H54 (cell line): ENCODE measurements at regions not wholly inside any gene's neighbourhood (a gene's known extent, or its start where the extent isn't known, plus 50 kb on each side); places are given as distances from the start of the nearest gene placed in this dataset.

ENCODE experiments used
- DNase-seq: peaks from one replicate; pipeline ENCODE4 v3.0.0; 2011; ENCODE audit warnings: low spot score, mixed read lengths; ENCODE audit not compliant: insufficient read length
- FAIRE-seq: peaks from 3 replicates; lab custom pipeline; 2011; peaks lifted over from hg19 to GRCh38; lab: Jason Lieb, UNC
- POLR2A ChIP-seq: IDR thresholded peaks from 2 replicates; pipeline ENCODE4 v1.6.1; 2011; ENCODE audit warnings: low read depth, mild to moderate bottlenecking, low read length

- FAIRE-seq, result no peak
- no peak for TF ChIP-seq POLR2A
- no peak for DNase-seq
Observed at GRCh38 chr1:36730599-36730998, 247.9 kb upstream of the CSF3R start.

GRCh38 chr1:36729716-36730510 is 247.2 kb upstream of the CSF3R start:
- FAIRE-seq (no peak), DNase-seq (no peak)
- TF ChIP-seq POLR2A, result no peak

GRCh38 chr1:36729289-36729688 is 246.6 kb upstream of the CSF3R start:
- TF ChIP-seq POLR2A, result no peak
- FAIRE-seq, result no peak
- no peak for DNase-seq

DNA sequence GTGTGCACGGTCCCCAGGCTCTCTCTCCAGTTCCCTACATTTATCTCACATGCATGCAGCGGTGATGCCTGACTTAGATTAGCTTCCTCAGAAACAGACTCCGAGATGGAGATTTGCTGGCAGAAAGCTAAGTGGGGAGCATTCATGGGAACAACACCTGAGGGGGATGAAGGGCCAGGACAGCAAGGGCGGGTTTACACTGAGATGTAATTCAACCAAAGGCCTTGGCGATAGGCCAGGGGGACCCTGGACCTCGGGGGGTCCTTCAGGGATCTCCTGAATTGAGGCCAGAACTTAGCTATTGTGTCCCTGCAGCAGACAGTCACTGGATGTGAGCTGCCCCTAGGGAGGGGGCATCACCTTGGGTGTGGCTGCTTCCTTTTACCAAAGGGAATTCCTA is 246.1 kb upstream of the CSF3R start:
- no peak for TF ChIP-seq POLR2A
- FAIRE-seq, result no peak
- DNase-seq, result no peak

DNA sequence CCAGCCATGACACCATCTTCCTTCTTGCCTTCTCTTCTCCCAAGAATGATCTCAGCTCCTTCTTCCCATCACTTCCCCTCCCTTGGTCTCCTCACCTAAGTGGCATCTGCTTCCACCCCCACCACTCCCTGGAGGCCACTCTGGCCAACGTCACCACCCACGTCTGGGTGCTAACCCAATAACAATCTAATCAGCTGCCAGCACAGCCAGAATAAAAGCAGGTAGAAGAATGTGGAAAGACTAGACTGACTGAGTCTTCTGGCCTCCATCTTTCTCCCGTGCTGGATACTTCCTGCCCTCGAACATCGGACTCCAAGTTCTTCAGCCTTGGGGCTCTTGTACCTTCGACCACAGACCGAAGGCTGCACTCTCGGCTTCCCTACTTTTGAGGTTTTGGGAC is 245.3 kb upstream of the CSF3R start:
- DNase-seq (no peak), FAIRE-seq (no peak)
- no peak for TF ChIP-seq POLR2A

DNA sequence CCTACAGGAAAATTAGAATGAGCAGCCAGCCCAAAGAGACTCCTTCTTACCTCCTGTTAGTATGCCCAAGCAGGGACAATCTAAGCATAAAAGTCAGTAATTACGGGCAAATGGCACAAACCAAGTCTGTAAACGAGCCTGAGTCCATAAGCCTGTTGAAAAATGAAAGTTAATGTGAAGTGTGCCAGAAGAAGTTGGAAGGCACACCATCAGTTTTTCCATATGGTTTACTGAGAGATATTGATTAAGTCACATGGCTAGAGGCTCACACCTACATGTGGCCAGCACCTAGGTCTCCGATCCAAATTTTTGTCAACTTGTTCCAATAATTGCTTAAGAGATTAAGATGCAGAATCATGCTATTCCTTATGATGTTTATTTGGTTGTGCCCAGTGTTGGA is 242.4 kb upstream of the CSF3R start:
- DNase-seq (no peak), FAIRE-seq (no peak)
- TF ChIP-seq POLR2A, result no peak

DNA sequence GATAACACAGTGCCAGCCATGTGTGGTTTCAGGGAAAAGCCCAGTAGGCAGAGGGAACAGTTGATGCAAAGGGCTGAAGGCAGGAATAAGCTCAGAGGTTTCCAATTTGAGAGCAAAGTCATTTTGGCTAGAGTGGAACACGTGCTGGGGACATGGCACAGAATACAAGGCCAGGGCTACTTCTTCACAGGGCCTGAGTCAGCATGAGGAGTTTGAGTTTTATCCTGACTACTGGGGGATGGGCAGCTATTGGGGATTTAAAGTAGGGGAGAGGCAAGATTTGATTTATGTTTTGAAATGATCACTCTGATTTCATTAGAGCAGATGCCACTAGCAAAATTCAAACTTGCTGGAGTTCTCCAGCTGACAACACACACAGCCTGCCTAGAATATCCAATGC is 241.1 kb upstream of the CSF3R start:
- FAIRE-seq (no peak), DNase-seq (no peak)
- TF ChIP-seq POLR2A, result no peak

DNA sequence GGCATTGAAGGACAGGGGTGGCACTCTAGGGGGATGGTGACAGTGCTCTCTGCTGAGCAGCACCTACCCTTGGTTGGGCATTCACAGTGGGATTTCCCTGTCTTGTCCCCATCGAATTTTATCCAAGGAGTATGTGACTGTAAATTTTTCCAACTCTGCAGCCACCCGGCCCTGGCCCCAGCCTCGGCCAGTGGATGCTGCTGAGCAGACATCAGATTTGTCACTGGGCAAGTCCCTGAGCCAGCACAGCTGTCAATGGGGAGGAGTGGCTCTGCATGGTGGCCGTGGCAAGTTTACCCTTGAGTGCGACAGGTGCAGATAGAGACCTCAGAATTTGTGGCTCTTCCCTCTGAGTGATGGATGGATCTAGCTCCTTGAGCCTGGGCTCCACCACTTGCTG is 240.2 kb upstream of the CSF3R start:
- FAIRE-seq (no peak), DNase-seq (no peak)
- no peak for TF ChIP-seq POLR2A

DNA sequence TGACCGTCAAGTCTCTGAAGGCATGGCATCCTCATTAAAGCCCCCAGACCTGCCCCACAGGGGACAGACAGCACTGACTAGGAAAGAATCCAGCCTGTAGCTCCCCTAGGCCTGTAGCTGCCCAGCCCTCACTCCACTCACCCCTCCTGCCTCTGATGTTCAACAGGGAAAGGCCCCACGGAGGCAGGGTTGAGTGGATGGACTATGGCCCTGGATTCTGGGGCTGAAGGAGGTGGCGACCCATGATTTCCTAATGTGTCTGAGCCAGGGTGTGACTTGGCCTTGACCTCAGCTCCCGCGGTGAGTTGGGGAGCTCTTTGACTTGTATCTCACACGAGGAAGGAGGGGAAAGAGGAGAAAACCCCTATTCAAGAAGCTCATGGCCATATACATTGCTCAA is 238.5 kb upstream of the CSF3R start:
- FAIRE-seq (no peak), DNase-seq (no peak)
- TF ChIP-seq POLR2A, result no peak

DNA sequence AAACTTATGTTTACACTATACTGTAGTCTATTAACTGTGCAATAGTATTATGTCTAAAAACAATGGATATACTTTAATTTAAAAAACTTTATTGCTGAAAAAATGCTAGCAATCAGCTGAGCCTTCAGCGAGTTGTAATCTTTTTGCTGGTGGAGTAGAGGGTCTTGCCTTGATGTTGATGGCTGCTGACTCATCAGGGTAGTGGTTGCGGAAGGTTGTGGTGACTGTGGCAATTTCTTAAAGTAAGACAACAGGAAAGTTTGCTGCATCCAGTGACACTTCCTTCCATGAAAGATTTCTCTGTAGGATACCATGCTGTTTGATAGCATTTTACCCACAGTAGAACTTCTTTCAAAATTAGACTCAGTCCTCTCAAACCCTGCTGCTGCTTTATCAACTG is 234.7 kb upstream of the CSF3R start:
- no peak for TF ChIP-seq POLR2A
- FAIRE-seq, result no peak

GRCh38 chr1:36715797-36716196 is 233.1 kb upstream of the CSF3R start:
- FAIRE-seq, result no peak
- DNase-seq, result no peak

More for the DNA sequence above, 234.7 kb upstream of the CSF3R start:
- no peak for DNase-seq

DNA sequence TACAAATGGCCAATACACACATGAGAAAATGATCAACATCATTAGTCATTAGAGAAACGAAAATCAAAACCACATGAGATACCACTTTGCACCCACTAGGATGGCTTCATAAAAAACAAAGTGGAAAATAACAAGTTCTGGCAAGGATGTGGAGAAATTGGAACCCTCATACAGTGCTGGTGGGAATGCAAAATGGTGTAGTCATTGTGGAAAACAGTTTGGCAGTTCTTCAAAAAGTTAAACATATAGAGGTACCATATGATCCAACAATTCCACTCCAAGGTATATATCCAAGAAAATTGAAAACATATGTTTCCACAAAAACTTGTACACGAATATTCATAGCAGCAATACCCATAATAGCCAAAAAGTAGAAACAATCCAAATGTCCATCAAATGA is 231.6 kb upstream of the CSF3R start:
- no peak for FAIRE-seq
- TF ChIP-seq POLR2A, result no peak
- no peak for DNase-seq

More at GRCh38 chr1:36715797-36716196, 233.1 kb upstream of the CSF3R start:
- no peak for TF ChIP-seq POLR2A

GRCh38 chr1:36711480-36711879 is 228.8 kb upstream of the CSF3R start:
- no peak for TF ChIP-seq POLR2A
- DNase-seq (no peak), FAIRE-seq (no peak)

DNA sequence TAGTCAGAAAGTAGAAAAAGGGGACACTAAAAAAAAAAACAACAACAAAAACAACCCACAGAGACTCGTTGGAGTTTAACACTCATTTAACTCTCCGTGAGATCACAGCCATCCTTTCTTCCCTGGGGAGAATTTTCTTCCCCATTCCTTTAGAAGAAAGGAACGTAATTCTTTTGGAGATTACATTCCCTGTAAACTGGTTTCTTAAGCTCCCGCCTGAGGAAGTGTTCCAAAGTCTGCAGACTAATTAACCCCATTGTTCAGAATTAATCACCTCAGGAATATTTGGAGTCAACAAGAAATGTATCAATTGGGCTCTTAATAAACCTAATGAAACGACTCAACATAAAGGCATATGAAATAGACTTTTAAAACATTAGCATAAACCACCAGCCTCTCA is 228.2 kb upstream of the CSF3R start:
- FAIRE-seq (no peak), DNase-seq (no peak)
- no peak for TF ChIP-seq POLR2A

DNA sequence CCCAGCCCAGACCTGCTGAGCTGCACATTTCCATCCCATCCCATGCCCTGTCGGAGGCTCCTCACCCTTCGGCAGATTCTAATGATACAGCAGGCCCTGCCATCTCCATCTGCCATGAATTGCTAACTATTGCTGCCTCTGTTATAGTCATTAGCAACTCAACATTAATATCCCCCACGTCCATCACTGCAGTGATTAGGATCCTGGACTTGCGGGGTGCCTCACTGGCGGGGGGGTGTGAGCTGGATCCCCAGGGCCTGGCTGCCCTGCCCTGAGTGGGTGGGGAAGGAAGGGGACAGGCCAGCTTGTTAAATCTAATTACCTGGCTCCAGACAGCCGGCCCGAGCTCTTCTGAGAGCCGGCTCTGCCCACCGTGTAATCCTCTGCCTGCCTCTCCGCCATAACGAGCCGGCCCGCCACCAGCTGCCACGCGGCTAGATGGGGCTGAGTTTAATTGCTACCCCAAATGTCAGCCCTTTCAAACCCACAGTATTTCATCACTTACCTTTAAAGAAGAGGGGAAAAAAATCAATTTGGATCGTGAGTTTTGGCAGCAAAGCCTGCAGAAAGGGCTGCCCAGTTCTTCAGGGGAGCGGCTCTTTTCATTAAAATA is 227.3 kb upstream of the CSF3R start:
- no peak for TF ChIP-seq POLR2A
- no peak for DNase-seq
- FAIRE-seq, result no peak

- no peak for TF ChIP-seq POLR2A
- FAIRE-seq (no peak), DNase-seq (no peak)
Observed at GRCh38 chr1:36708587-36708986, 225.9 kb upstream of the CSF3R start.
